ENCODE measurements at regions not wholly inside any gene's neighbourhood (a gene's known extent, or its start where the extent isn't known, plus 50 kb on each side); places are given as distances from the start of the nearest gene placed in this dataset.

DNA sequence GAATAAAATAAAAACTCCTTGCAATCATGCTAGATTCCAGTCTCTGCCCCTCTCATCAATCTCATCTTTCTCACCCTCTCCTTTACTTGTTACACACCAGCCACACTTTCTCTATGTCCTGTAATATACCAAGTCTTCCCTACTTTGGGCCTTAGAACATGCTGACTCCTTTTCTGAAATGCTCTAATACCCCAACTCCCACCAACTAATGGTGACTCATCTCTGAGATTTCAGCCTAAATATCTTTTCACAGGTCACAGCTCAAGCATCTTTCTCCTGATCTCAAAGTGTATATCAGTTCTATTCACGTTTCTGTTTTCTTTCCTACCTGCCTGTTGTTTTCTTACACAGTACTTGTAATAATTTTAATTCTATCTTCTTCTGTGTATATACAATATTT, 378.9 kb upstream of the PRICKLE1 start:
- no peak for DNase-seq (ENCODE audit: unreplicated experiment)
- Mint-ChIP-seq H3K27me3 (ENCODE audit: insufficient read depth, unreplicated experiment) (no peaks in the 10 kb centered on the region), H3K9me3 (ENCODE audit: unreplicated experiment) (no peaks in the 10 kb centered on the region), H3K4me3 (ENCODE audit: unreplicated experiment) (no peak overlapping the region), H3K36me3 (ENCODE audit: insufficient read depth, unreplicated experiment) (no peaks in the 10 kb centered on the region), H3K27ac (ENCODE audit: low read depth, unreplicated experiment) (no peak overlapping the region), H3K4me1 (ENCODE audit: insufficient read depth, unreplicated experiment) (peaks cover 18% of the 10 kb centered on the region)
- intact Hi-C loops (cut with micrococcal nuclease): no loop called here
- no TSS peak for BruUV-seq (replicated peaks)
- ChIA-PET POLR2A (no interaction called here), CTCF (interaction anchor here (0.6 kb wide), 1 partner anchor 52 kb away, joined by 3 read pairs; no protein-coding TSS in a partner anchor)
- no peak for TF ChIP-seq CTCF (IDR thresholded peaks at IDR 0.05; ENCODE audit: unreplicated experiment)

- intact Hi-C loops (cut with micrococcal nuclease): no loop called here
- Mint-ChIP-seq H3K4me1 (ENCODE audit: insufficient read depth, unreplicated experiment) (peaks cover 20% of the 10 kb centered on the region), H3K36me3 (ENCODE audit: insufficient read depth, unreplicated experiment) (no peaks in the 10 kb centered on the region), H3K9me3 (ENCODE audit: unreplicated experiment) (no peaks in the 10 kb centered on the region), H3K27ac (ENCODE audit: low read depth, unreplicated experiment) (no peak overlapping the region), H3K27me3 (ENCODE audit: insufficient read depth, unreplicated experiment) (no peaks in the 10 kb centered on the region), H3K4me3 (ENCODE audit: unreplicated experiment) (no peak overlapping the region)
- ChIA-PET CTCF (interaction anchor here (0.6 kb wide), 1 partner anchor 53 kb away, joined by 3 read pairs; no protein-coding TSS in a partner anchor), POLR2A (interaction anchor here (1.1 kb wide), 1 partner anchor 8 kb away, joined by 4 read pairs; no protein-coding TSS in a partner anchor)
- no TSS peak for BruUV-seq (replicated peaks)
- no peak for DNase-seq (ENCODE audit: unreplicated experiment)
- TF ChIP-seq CTCF (IDR thresholded peaks at IDR 0.05; ENCODE audit: unreplicated experiment): no peak
These were observed 378.3 kb upstream of the PRICKLE1 start for GRCh38 chr12:42967850-42968249.

GRCh38 chr12:42963988-42964387, 374.4 kb upstream of the PRICKLE1 start:
- no TSS peak for BruUV-seq (replicated peaks)
- ChIA-PET CTCF (interaction anchor here (1.3 kb wide), 1 partner anchor 480 kb away, joined by 4 read pairs; no protein-coding TSS in a partner anchor), POLR2A (interaction anchor here (0.7 to 1.2 kb wide), 3 partner anchors 10 to 481 kb away, joined by 3 read pairs; no protein-coding TSS in a partner anchor)
- DNase-seq (ENCODE audit: unreplicated experiment): no peak
- Mint-ChIP-seq H3K27me3 (ENCODE audit: insufficient read depth, unreplicated experiment) (no peaks in the 10 kb centered on the region), H3K36me3 (ENCODE audit: insufficient read depth, unreplicated experiment) (no peaks in the 10 kb centered on the region), H3K9me3 (ENCODE audit: unreplicated experiment) (no peaks in the 10 kb centered on the region), H3K27ac (ENCODE audit: low read depth, unreplicated experiment) (no peak overlapping the region), H3K4me3 (ENCODE audit: unreplicated experiment) (no peak overlapping the region), H3K4me1 (ENCODE audit: insufficient read depth, unreplicated experiment) (peaks cover 40% of the 10 kb centered on the region)
- intact Hi-C loops (cut with micrococcal nuclease): loop anchor here (5.0 kb wide), 1 partner anchor 318 kb away; no protein-coding TSS in a partner anchor
- no peak for TF ChIP-seq CTCF (IDR thresholded peaks at IDR 0.05; ENCODE audit: unreplicated experiment)

GRCh38 chr12:42962384-42962783, 372.8 kb upstream of the PRICKLE1 start:
- ChIA-PET CTCF (no interaction called here), POLR2A (interaction anchor here (0.8 to 1.5 kb wide), 5 partner anchors 9 to 374 kb away, joined by 3 to 11 read pairs (median 4); no protein-coding TSS in a partner anchor)
- no peaks in the 10 kb centered on the region for H3K36me3 Mint-ChIP-seq (ENCODE audit: insufficient read depth, unreplicated experiment)
- BruUV-seq (replicated peaks): no TSS peak
- TF ChIP-seq CTCF (IDR thresholded peaks at IDR 0.05; ENCODE audit: unreplicated experiment): no peak
- H3K4me3 Mint-ChIP-seq (ENCODE audit: unreplicated experiment): no peak overlapping the region
- peaks cover 54% of the 10 kb centered on the region for H3K4me1 Mint-ChIP-seq (ENCODE audit: insufficient read depth, unreplicated experiment)
- H3K27ac Mint-ChIP-seq (ENCODE audit: low read depth, unreplicated experiment): peak overlapping the region; percentile 71
- no peak for DNase-seq (ENCODE audit: unreplicated experiment)
- intact Hi-C loops (cut with micrococcal nuclease): loop anchor here (5.0 kb wide), 1 partner anchor 320 kb away; no protein-coding TSS in a partner anchor
- no peaks in the 10 kb centered on the region for H3K27me3 Mint-ChIP-seq (ENCODE audit: insufficient read depth, unreplicated experiment)
- no peaks in the 10 kb centered on the region for H3K9me3 Mint-ChIP-seq (ENCODE audit: unreplicated experiment)
